OCI-LY7 (cell line): ENCODE measurements at regions not wholly inside any gene's neighbourhood (a gene's known extent, or its start where the extent isn't known, plus 50 kb on each side); places are given as distances from the start of the nearest gene placed in this dataset.

Experiments
- CTCF ChIP-seq: fragments of 200-600 bp; sonication (generic); conservative IDR thresholded peaks from 2 replicates; pipeline ENCODE4 v1.5.1; 2014; ENCODE audit warnings: mild to moderate bottlenecking, antibody characterized with exemption, low read length, moderate library complexity, mixed read lengths
- EZH2phosphoT487 ChIP-seq: fragments of 200-600 bp; sonication (generic); IDR thresholded peaks from 2 replicates; pipeline ENCODE4 v1.6.1; 2018; ENCODE audit warnings: low read depth, borderline replicate concordance, mild to moderate bottlenecking, mixed run types, antibody characterized with exemption, low read length, moderate library complexity, mixed read lengths

DNA sequence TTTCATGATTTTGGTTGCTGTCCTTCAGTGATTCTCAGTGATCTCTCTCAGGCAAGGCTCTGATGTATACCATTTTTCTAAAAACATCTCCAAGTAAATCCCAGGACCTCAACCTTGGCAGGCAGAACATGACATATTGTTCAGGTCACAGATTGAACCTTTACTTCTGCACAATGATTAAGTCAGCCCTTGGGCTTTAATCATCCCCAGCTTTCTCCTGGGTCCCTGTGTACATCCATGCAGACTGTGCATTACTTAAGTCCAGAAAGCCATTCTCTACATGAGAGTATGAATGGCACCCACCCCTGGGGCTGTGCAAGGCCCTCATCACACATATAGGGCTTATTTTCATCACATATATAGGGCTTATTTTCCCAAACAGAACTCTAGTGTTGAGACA is 58.7 kb upstream of the ADAMTS3 start:
- TF ChIP-seq CTCF, result no peak
- no peak for TF ChIP-seq EZH2phosphoT487
